Effector CD4-positive, alpha-beta T cell (primary cell): ENCODE measurements at regions not wholly inside any gene's neighbourhood (a gene's known extent, or its start where the extent isn't known, plus 50 kb on each side); places are given as distances from the start of the nearest gene placed in this dataset.
"Not testable (repeated sequence)": the region's sequence is repeated elsewhere in the genome, so short reads cannot be mapped to it uniquely, and the experiment has no call there.

Experiments used
- DNase-seq: peaks from one replicate; pipeline ENCODE4 v3.0.0-alpha.2; 2020

DNA sequence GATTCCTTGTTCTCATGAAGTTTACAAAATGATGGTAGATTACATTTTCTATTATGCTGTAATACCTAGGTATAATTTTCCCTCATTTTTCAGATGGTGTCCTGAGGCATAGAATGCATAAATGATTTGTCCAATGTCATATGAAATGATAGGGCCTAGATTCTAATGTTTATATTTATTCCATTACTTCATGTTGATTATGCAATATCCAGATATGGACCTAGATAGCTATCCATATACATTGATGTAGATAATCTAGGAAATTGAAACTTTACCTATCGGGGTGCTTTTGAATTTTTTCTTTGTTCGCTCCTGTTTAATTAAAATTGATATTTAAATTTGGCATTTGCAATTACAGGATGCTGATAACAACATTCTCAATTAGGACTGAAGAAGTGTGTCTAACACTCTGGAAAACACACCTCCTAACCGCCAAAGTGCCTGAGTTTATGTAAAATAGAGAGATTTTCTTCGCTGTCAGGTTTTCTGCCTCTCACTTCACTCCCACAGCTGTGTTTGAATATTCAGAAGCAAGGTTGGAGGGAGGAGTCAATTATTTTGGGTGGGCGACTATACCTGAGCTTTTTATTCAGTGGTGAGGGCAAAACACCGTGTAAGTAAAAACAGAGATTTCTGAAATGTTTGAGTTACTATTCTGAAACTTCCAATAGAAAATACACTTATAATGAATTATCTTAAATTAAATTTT lies 164.4 kb upstream of the ATP2B1 start:
- DNase-seq, result no peak

DNA sequence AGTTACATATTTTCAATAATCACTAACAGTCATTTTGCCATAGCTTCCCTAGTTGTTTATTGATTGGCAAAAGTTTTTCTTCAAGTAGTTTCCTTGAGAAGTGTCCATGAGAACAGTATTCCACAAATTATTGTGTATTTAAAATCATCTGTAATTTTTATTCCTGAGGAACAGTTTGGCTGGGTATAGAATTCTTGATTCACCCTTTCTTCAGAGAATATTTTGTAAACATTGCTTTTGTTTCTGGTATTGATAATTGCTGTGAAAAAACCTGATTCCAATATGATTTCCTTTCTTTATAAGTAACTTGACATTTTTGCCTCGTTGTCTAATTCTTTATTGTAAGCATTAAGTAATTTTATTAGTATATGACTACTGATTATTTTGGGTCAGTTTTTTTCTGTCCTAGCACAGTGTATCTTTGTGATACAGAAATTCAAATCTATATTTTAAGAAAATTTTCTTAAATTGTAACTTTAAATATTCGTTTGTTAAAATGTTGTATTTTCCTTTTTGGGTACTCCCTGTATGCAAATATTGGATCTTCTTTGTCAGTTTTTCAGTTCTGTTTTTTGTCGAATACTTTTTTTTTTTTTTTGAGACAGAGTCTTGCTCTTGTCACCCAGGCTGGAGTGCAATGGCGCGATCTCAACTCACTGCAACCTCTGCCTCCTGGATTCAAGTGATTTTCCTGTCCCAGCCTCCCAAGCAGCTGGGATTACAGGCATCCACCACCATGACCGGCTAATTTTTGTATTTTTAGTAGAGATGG lies 162.0 kb upstream of the ATP2B1 start:
- no peak for DNase-seq

DNA sequence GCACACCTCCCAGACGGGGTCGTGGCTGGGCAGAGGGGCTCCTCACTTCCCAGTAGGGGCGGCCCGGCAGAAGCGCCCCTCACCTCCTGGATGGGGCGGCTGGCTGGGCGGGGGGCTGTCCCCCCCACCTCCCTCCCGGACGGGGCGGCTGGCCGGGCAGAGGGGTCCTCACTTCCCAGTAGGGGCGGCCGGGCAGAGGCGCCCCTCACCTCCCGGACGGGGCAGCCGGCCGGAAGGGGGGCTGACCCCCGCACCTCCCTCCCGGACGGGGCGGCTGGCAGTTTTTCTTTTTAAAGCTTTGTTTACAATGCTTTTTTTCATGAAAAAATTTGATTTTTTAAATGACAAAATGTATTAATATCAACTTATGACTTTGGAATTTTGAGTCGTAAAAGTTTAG lies 159.0 kb upstream of the ATP2B1 start:
- DNase-seq, result not testable (repeated sequence)

DNA sequence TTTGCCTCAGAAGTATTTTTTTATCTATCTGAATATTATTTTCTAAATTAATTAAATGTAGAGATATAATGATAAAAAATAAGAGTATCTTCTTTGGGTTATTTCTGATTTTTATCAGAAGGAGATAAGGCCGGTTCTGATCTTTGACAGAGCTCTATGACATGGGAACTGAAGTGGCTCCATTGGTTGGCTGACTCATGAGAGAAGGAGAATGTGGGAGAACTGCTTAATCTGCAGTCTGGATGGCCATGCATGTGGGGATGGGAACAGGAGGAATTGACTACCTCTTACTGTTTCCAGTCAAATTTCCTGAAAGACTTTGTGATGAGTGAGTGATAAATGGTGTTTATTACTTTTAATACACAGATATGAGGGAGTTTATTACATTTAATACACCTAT lies 155.8 kb upstream of the ATP2B1 start:
- DNase-seq, result no peak

DNA sequence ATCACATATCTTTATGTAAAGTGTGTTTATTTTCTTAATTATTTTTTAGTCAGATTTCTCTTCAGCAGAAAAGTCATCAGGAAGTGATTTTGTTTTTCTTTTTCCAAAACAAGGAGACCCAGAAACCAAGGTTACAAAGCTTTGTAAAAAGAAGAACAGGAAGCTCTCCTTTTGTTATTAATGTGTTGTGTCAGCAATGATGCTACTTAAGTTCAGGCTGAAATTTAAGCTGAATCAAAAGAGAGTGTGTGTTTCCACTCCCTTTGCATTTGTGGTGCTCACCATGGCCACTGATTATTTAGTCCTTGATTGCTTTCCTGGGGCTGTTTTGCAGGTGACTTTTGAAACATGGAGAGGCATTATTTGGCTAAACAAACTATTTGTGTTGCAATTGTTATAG lies 155.3 kb upstream of the ATP2B1 start:
- DNase-seq, result no peak

DNA sequence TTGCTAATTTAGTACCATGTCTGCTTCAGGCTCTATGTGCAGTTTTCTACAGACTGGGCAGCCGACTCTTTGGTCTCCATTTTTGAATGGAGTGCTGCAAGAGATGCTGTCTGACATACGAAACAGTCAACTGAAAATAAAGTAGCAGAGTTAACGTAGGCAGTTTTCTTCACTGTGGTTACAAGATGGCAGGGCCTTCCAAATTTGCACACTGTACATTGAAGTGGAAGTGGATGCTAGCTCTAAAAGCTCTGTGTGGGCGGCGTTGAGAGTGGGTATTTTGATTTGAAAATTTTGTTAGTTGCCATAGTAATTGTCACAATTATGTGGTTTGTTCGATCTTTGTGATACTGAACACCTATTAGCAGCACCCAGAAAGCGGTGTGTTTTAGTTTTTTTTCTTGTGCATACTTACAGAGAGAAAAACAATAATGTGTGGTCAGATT lies 154.9 kb upstream of the ATP2B1 start:
- peak; percentile 55 for DNase-seq

DNA sequence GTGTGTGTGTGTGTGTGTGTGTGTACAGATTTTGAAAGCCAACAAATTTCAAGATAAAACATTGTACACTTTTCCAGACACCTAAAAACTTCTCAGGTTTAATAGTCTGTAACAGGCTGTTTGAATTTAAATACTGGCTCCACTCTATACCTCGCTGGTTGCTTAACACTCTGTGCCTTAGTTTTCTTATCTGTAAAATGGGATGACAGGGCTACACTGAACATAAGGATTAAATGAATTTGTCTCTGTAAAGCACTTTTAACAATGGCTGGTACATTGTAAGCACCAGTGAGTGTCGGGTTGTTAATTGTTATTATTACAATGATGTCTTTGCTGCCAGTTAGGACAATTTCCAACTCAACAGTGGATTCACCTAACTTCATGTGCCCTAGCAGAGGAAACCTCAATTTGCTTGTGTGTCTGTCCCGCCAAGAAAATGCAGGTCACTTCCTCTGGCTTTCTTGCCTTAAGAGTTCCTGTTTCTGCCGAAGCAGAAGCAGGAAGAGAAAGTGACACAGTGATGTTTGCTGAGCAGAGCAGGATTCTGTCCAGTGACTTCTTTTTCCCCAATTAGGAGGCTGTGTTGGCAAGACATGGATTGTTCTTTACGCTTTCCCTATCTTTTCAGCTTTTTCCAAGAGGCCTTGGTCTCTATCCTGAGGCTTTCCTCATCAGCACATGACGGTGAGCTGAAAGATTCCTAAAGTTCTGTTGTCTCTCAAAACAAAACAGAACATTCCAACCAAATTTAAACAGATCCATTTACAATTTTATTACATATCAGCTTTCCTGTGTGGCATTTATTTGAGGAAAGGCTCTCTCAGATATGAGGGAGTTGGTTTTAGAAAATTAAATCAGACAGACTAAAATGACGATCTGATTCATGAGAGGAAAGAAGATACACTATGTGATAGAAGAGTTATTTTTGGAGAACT lies 154.1 kb upstream of the ATP2B1 start:
- DNase-seq, result peak; percentile 34

DNA sequence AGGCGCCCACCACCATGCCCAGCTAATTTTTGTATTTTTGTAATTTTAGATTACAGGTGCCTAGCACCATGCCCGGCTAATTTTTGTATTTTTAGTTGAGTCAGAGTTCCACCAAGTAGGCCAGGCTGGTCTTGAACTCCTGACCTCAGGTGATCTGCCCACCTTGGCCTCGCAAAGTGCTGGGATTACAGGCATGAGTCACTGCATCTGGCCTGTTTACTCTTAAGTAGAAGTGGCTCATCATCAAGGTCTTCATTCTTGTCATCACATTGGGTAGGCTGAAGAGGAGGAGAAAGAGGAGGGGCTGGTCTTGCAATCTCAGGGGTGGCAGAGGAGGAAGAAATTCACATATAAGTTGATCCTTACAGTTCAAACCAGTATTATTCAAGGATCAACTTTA lies 152.4 kb upstream of the ATP2B1 start:
- DNase-seq, result no peak

DNA sequence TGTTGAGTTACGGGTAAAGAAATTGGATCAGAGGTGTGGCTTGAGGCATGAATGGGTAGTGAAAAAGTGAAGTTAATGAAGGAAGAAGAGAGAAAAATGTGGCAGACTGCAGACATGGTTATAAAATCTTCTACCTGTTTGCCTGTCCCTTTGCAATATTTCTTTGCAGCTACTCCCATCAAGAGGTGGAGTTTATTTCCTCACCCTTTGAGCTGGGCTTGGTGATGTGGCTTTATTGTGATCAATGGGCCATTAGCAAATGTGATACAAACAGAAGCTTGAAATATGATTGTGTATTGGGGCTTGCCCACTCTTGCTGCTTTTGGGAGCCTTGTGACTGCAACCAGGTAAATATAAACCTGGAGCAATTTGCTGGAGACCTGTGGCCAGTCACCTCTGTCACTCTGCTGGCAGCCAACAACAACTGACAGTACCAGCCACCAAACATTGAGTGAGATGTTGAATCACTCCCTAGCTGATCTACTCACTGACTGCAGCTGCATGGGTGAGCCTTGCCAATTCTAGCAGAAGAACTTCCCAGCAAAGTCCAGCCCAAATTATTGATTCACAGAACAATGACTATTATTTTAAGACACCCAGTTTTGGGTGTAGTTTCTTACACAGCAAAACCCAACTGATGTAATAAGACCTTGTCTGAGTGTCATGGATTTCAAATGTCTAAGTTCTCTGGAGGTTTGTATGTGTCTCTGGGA lies 151.0 kb upstream of the ATP2B1 start:
- DNase-seq, result no peak

DNA sequence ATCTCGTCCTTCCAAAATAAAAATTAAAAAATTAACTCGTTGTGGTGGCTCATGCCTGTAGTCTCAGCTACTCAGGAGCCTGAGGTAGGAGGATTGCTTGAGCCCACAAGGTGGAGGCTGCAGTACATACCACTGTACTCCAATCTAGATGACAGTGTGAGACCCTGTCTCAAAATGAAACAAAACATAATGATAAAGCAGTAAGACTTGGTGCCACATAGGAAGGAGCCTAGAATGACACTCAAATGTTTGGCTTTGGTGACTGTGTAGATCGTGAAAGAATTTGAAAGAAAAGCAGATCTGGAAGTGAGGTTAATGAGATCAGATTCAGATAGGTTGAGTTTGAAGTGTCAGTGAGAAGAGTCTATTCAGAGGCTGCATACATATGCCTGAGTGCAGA lies 150.1 kb upstream of the ATP2B1 start:
- no peak for DNase-seq

DNA sequence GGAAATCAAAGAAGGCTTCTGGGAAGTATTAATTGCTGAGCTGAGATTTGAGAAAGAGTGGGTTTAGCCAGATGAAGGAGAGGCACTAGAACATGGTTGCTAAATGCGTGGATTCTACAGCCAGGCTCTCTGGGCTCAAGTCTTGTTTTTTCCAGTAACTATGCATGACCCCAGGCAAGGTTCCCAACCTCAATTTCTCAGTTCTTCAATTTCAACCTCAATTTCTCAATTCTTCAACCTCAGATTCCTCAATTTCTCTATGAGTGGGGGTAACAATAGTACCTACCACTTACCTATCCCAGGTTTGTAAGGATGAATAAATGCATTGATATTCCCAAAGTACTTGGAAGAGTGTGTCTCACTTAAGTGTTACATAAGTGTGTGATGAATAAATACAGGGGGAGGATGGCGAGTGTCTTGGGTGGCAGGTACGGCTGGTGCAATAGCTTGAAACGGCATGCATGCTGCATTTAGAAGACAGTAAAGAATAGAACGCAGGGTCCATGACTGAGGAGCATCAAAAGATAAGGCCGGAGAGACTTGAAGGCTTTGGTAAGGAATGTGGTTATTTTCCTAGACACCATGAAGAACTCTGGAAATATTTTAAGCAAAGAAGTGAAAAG lies 149.1 kb upstream of the ATP2B1 start:
- DNase-seq, result no peak

DNA sequence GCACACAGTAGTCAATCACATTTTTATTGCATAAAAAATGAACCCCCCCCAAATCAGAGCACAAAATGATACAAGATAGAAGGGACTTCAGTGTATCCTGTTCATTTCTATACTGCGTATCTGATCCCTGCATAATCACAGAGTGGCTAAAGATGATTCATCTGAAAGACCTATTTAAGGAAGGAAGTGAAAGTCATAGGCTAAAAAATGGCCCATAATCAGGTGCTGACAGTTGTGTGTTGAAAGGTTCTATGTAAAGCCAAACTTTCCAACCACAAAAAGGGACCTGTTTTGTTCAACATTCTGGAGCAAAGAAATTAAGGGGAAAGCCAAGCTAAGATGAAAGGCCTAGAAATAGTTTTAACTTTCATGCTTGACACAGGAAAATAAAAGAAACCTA lies 147.8 kb upstream of the ATP2B1 start:
- no peak for DNase-seq

DNA sequence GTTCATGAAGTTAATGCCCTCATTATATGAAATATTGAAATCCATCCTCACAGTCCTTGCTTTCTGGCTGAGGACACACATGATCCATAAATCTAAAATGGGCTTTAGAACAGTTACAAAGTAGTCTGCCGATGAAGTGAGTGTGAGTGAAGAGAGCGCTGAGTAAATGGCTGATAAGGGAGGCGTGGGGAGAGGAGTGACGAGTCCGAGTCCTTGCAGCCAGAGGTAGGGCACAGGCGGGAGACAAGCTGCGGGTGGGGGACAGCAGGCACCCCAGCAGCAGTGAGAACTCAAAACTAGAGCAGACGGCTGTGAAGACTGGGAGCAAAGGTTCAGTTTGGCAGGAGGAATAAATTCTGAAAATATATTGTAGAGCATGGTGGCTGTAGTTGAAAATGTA lies 140.1 kb upstream of the ATP2B1 start:
- DNase-seq, result no peak

DNA sequence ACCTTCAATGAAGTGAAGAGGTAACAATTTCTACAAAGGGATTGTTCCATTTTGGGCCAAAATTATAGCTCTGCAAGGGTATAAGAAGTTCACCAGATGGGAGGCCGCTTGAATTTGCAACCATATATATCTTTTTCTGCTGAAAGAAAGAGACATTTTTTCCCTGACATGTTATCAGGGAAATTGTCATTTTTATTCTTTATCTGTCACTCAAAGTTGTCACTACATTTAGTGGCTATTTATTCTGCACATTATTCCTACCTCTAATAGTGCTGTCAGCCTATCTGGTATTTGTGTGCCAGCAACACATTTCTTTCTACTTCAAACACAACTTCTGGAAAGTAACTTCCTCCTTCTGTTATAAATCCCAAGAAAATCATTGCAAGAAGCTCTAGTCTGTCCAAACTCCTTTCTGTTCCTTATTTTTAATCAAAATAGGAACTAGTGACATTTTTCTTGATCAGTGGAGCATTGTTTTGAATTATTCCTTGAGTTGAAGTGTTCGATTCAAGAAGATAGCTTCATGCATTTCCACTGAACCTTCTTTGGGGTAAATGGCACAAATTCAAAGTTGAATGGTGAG lies 137.9 kb upstream of the ATP2B1 start:
- DNase-seq, result no peak

DNA sequence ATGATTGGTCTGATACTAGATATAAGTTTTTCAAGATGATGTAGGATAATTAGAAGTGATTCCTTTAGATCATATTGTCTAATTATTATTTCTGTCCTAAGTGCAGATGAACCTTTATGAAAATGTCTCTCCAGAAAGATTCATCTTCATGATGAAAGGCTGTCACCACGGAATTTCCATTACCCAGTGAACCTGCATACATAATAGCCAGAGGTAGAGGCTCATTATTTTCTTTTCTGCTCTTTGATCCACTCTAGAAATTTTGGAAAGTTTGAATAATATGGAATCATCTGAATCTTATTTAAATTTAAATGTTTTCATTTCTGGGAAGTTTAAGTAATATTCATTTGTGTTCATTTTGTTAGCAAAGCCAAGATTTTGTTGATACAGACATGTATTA lies 137.1 kb upstream of the ATP2B1 start:
- DNase-seq, result no peak

DNA sequence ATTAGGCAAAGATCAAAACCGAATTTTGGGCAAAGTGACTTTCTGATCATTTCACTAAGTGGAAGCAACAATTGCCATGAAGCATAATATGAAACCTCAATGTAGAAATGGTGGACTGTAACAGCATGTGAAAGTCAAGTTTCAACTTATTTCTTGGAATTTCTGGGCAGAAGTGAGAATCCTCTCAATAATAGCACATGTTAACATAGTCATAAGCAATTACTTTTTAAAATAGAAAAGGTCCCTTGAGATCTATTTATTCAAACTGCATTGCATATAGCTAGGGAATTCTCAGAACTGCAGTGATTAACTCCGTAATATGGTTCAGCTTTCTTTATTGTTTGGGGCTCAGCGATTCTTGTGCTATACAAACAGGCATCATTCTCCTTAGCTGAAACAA lies 136.7 kb upstream of the ATP2B1 start:
- no peak for DNase-seq

DNA sequence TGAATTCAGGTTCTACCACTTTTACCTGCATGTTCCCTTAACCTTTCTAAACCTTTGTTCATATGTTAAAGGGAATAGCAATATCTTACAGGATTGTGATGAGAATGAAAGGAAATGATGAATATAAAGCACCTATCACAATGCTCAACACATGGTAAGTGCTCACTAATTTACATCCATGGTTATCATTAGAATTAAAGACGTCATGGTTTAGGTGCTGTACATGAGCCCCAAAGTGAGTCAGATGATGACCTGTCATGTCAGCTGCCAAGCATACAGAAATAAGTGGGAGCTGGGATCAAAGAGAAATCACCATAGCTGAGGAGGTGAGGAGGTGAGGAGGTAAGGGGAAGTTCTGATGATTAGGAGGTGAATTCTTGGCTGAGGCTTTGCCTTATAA lies 135.9 kb upstream of the ATP2B1 start:
- DNase-seq, result no peak

DNA sequence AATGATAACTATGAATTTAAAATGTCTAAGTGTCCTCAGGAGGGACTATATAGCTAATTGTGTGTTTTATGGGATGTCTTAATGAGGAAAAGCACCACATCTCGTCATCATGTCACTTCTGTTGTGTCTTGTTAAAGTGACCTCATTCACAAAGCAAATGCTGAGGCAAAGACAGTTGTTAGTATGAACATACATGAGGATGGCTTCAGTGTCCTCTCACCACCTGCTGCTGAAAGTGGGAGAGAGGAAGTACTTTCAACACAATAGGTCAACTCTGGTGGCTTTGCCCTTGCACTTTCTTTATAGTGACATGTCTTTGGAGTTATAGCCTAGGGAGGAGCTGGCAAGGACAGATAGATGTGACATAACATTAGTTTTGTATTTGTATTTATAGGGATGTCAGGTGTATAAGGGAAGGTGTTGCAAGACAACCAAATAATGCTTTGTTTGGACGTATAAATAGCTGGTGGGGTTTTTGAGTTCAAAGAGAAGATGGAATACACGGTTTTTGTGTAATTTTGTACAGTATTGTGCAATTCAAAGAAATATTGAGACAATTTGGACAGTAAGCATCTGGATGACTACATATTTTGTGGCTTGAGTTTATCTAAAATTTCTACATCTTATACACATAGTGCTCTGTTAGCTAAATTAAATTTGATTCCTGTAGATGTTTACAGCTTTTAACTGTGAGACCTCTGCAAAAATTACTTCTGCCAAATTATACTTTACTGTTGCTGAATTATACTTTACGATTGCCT lies 131.7 kb upstream of the ATP2B1 start:
- DNase-seq, result no peak

DNA sequence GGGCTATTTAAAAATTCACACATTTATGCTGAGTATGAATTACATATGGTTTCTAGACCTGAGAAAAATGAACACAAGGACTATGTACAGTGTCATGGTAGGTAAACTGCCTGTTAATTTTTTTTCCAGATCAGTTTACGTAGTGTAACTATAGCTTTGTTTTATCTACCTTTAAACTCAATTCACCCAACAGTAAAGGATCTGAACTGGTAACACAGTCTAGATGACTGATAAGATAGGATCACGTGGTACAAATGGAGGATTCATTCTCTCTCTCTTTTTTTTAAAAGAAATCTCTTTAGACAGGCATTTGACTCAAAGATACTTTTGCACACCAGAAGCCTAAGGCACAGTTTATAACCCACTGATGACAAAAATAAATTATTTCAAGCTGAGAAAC lies 130.8 kb upstream of the ATP2B1 start:
- no peak for DNase-seq

DNA sequence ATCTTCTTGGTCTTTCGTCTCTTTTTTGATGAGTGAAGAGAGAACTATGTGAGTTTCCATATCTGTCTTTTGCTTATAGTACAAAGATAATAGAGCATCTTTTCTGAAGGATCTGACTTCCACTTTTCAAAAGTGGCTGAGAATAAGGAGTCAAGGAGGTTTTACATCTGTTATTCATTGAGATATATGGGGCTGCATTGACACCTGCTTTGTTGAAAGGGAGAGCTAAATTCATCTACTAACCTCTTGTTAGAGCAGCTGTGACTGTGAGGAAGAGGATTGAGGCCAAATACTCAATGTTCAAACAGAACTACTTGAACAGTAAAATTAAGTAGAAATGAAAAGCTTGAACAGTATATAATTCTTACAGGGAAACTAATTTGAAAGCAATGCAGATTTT lies 130.2 kb upstream of the ATP2B1 start:
- DNase-seq, result no peak

DNA sequence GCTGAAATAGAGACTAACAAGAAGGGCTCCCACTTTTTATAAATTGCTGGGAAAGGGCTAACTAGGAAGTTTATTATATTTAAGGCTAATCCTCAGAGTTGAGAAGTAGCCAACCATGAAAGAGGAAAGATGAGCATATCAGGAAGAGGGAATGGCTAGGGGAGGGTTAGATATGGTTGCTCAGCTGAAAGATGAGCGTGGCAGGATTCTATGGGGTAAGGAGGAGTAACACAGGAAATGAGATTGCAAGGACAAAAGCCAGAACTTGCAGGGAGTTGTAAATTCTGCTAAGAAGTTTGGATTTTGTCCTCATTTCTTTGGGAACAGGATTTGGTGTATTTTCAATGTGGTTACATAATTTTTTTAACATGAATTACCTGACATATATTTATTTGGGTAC lies 127.4 kb upstream of the ATP2B1 start:
- DNase-seq, result no peak
